Astrocyte of the hippocampus (primary cell): ENCODE measurements at regions not wholly inside any gene's neighbourhood (a gene's known extent, or its start where the extent isn't known, plus 50 kb on each side); places are given as distances from the start of the nearest gene placed in this dataset.
A peak's percentile ranks its signal among the peaks of the same experiment; 100 is the strongest.

ENCODE experiments used
- DNase-seq: peaks from one replicate; pipeline ENCODE4 v3.0.0; 2011; ENCODE audit warnings: low read depth, low spot score

DNA sequence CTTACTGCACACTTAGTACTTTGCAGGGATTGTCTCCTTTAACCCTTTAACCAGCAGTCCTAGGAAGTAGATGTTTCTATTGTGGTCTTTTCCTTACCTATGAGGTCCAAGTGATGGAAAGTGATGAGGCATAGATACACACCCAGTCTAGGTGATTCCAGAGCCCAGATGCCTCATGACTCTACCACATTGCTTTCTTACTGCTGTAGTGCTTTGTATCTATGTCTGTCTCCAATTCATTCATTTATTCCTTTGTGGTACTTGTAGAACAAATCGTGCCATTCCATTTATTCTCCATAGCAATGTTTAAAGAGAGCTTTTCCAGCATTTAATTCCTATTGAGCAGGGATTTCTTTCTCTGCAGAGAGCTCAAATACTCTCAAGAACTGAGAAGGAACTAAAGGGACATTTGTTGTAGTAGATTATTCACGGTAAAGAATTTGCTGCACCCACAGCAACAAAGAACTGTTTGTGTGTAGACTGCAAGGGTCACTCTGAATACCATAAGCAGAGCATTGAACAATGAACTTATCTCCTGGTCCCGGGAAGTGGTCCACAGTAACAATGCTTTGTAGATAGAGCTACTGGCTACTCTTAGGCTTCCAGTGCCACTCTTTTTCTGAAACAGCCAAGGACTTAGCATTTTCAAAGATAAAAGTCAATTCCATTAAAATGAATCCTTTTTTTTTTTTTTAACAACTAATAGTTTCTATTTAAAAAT, 337.0 kb downstream of the PTEN start:
- peak; percentile 63 for DNase-seq

DNA sequence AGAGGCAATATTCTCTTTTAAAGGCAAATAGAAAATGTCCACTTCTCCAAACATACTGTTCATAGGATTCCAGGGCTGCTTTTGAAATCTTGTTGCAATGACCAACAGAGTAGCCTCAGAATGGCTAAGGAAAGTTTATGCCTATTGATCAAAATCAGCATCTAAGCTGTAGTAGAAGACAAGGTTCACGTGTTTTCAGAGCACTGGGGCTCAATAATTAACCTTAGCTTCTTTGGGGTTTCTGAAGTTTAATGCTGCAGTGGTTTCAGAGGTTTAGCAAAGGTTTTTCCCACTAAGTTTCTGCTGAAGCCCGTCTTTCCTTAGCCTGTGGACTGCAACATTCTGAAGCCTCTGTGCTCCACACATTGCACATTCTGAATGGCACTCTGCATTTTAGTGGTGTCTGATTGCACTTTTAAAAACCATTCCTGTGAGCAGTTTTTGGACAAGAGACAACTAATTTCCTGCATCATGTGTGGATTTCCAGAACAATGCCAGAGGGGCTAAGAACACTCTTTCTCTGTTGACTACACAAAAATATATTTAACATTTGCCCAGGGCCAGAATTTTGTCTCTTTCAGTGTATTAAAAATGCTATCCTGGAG, 342.5 kb downstream of the PTEN start:
- DNase-seq, result peak; percentile 39

DNA sequence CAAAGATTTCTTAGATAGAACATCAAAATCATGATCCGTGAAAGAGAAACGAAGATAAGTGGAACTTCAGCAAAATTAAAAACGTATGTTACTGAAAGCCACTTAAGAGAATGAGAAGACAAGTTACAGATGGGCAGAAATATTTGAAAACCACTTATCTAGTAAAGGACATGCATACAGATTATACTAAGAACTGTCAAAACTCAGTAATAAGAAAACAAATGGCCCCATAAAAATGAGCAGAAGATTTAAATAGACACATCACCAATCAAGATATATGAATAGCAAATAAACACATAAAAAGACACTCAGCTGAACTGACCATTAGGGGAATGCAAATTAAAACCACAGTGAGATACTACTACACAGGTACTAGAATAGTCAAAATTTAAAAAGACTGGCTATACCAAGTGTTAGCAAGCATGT, 343.7 kb downstream of the PTEN start:
- no peak for DNase-seq

DNA sequence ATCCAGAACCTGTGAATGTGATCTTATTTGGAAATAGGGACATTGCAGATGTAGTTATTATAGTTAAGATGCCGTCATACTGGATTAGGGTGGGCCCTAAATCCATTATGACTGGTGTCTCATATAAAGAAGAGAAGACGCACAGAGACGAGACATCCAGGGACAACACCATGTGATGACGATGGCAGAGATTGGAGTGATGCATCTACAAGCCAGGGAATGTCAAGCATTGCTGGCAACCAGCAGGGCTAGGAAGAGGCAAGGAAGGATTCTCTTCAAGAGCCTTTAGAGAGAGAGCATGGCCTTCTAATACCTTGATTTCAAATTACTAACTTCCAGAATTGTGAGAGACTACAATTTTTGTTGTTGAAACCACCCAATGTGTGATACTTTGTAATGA, 345.8 kb downstream of the PTEN start:
- DNase-seq, result no peak

DNA sequence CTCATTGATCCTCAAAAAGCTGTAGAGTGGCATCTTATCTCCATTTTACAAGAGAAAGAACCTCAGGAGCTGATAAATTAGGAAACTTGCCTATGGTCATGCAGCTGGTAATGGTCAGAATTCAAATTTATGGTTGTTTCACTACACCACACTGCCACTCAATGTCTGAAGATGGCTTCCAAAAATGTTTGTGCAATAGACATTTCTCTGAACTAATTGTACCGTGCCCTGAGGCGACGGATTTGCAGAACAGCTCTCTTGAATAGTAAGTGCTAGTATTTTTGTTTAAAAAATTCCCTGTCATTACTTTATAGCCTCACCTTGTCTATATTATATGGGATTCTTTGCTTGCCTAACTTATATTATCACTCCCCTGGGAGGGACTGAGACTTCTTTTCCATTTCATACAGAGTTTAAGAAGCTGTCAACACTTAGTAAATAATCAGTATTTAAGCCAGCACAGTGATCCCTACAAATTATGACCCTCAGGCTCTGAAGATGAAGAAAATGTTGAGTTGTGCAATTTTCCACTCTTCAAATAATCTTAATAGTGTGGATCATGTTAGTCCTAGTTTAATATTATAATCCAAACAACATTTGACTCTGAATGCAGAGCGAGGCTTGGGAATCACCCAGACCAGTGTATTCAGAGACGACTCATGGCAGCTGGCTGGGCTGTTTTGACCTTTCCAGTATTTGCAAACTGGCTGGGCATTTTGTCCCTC, 346.6 kb downstream of the PTEN start:
- DNase-seq, result no peak

DNA sequence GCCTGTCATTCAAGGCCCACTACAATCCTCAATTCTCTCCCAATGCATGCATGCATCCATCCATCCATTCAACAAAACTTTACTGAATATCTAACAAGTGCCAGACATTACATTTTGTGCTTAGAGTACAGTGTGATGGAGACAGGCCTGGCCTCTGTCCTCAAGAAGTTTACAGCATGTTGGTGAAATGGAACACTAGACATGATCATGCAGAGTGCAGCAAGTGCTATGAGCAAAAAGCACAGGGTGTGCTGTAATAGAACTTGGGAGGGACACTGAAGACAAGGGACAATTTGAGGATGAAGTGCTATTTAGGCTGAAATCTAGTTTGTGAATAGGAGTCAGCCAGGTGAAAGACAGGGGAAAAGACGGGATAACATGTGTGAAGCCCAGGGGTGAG, 347.8 kb downstream of the PTEN start:
- no peak for DNase-seq

DNA sequence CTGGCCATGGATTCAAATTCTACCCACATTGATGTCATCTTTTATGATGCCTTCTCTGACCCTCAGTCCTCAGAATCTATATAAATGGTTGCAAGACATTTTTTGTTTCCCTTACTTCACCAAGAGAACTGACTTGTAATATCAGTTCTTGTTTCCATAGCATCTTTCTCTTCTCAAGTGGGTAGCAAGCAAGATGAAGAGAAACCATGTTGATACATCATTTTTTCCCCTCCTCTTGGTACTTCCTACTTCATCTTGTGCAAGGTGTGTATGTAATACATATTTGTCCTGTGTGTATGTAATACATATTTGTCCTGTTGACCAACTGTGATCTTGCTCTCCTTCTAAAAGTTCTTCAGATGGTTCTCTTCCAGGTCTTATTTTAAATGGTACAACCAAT, 348.6 kb downstream of the PTEN start:
- DNase-seq, result no peak

DNA sequence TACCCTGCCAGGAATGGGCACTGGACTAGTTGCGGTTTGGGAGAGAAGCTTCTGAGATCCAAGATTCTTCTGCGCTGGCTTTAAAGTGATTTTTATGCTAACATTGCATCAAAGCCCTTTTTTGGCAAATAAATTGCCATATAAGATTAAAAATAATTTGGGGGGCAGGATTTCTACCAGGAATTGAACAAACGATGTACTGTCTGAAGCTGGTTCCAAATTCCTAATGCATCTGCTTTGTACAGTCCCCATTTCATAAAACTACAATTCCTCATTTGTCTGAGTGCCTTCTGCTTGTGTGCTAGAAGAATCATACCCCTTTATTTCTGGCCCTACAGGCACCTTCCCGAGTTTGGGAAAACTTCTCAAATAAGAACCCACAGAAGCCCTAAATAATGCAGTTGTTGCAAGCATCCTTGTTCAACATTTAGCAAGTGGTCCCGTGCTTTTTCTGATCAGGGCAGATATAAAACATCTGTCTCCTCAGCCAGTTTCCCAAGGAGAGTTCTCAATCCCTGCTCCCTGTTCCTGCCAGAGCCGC, 349.7 kb downstream of the PTEN start:
- no peak for DNase-seq

DNA sequence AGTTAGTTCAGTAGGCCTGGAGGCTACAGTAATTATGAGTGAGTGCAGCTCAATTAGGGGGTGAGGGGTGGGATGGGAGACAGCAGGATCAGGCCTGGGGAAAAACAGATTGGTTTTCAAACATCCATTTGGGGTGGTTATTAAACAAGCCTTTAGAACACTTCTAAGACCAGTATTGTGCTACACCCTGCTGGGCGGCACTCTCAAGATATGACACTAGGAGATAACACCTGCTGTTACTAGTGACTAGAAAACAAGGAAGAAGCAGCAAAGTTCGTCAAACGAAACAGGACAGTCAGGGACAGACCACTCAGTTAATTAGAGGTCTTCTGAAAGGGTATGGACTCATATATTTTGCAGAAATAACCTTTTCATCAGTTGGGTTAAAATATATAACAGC, 353.6 kb downstream of the PTEN start:
- no peak for DNase-seq

DNA sequence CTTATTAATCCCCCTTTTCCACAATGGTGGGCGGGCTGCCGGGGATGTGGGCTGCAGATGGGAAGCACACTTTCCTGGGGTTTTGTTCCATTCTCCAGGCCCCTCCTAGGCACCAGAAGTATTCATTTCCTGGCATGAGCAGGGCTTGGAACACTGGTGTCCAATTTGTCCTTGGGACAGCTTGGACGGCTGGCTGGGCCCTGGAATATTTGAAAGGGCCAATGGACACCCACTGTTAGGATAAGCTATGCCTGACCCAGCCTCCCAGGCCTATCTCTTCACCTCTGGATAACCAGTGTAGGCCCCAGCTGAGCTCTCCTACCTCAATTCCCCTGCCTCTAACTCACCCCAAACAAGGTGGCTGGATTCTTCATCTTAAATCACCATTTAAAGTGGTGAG, 354.9 kb downstream of the PTEN start:
- no peak for DNase-seq

DNA sequence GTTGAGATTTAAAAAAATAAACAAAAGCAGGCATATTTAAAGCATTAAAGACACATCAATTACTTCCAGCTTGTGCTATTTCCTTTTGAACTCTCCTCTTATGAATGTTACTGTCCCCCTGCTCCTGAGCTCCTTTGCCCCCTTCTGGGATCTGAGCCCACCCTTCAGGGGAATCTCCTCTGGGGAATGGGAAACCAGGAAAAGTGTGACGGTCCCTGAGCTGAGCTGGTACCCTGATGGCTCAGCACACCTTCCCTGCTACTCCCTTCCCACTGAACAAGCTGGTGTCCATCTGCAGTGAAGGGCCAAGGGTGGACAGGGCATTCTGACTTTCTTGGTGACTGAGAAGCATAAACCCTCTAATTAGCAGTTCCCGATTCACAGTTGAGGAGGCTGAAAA, 356.3 kb downstream of the PTEN start:
- DNase-seq, result no peak

DNA sequence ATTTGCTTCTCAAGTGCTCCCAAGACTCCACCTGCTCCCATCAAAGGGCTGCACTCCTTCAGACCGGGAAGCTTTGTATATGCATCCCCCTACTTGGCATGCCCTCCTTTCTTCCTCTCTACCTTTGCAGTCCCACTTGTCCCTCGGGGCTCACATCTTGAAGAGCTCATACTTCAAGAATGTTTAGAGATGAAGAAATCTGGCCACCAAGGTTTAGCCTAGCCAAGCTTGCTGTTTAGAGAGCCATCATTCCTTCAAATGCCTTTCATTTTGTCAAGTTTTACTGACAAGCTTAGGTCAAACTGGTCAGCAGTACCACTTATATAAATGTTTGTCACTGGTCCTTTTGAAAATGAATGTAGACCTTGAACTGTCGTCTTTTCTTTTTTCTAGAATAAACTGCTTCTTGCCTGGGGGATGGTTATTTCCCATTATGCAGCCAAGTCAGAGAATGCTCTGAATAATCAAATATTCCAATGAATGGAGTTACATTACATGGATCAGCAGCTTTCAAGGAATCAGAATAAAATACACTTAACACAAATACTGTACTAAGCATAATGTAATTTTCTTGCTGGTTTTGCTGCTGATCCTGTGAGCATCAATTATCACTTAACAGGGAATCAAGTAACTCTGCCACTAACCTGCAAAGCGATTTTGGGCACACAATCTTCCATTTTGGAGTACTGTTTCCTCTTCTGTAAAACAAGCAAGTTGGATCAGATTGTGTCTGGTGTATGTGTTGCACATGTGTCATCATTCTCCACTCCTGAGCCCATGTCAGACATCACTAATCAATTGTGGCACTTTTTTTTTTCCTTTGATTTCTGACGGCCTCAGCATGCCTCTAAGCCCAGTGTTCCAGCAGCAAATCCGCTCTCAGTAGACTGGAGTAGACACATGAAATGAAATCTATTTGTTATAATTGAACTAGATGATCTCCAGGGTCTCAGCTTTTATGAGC, 357.9 kb downstream of the PTEN start:
- DNase-seq, result no peak

DNA sequence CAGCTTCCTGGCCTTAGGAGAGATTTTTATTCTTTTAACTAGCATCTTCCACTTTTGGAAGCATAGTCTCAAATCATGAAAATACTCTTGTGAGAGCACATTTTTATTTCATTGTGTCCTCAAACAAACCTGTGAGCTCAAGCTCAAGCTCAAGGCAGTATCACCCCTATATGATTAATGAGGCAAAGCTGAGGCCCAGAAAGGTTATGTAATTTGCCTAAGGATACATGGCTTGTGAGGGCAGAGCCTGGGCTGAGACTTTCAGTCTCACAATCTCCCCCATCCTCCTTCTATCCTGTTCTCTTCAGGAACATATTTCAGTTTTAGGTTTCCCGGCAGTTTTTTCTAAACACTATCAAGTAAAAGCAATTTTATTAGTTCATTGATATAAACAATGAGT, 359.5 kb downstream of the PTEN start:
- DNase-seq, result no peak
